OCI-LY7 (cell line): ENCODE measurements at regions not wholly inside any gene's neighbourhood (a gene's known extent, or its start where the extent isn't known, plus 50 kb on each side); places are given as distances from the start of the nearest gene placed in this dataset.

ENCODE experiments used
- BruUV-seq: library from RNA; stranded (reverse); fragments of 400-500 nt; replicated peaks from 2 replicates; lab custom pipeline; 2021; lab: Mats Ljungman, UMichigan
- CTCF ChIA-PET: fragments of 300-600 bp; sonication (Branson Sonifier 250); formaldehyde crosslinking; loops from one replicate; lab custom pipeline; 2022; ENCODE audit warnings: antibody characterized with exemption; ENCODE audit not compliant: unreplicated experiment; lab: Charles Lee
- POLR2A ChIA-PET: fragments of 300-600 bp; sonication (Branson Sonifier 250); formaldehyde crosslinking; loops from one replicate; lab custom pipeline; 2022; ENCODE audit warnings: antibody characterized with exemption; lab: Charles Lee
- DNase-seq: peaks from one replicate; pipeline ENCODE4 v3.0.0-alpha.2; 2015; ENCODE audit warnings: low spot score
- H2AFZ ChIP-seq: fragments of 200-600 bp; sonication (generic), shearing (Covaris generic); 2 replicates; pipeline ENCODE4 v1.6.1; 2014; ENCODE audit warnings: mild to moderate bottlenecking, antibody characterized with exemption, low read length, moderate library complexity
- H3K27ac ChIP-seq: fragments of 200-600 bp; sonication (generic); 2 replicates; pipeline ENCODE4 v1.5.1; 2014; ENCODE audit warnings: mixed run types, low read depth, mild to moderate bottlenecking, moderate library complexity, low read length, inconsistent platforms; ENCODE audit not compliant: poor library complexity, severe bottlenecking
- H3K36me3 ChIP-seq: fragments of 200-600 bp; sonication (generic); 2 replicates; pipeline ENCODE4 v1.6.1; 2014; ENCODE audit warnings: mild to moderate bottlenecking, antibody characterized with exemption, low read length, moderate library complexity, mixed read lengths; ENCODE audit not compliant: insufficient read depth
- H3K4me1 ChIP-seq: fragments of 200-600 bp; sonication (generic); 2 replicates; pipeline ENCODE4 v1.5.1; 2014; ENCODE audit warnings: mild to moderate bottlenecking, low read length; ENCODE audit not compliant: insufficient read depth, poor library complexity, severe bottlenecking
- H3K4me2 ChIP-seq: fragments of 200-600 bp; sonication (generic); 2 replicates; pipeline ENCODE4 v1.6.1; 2014; ENCODE audit warnings: mild to moderate bottlenecking, low read length
- H3K4me3 ChIP-seq: fragments of 200-600 bp; sonication (generic); 2 replicates; pipeline ENCODE4 v1.5.1; 2014; ENCODE audit warnings: mild to moderate bottlenecking, low read depth, low read length; ENCODE audit not compliant: poor library complexity, severe bottlenecking
- H3K79me2 ChIP-seq: fragments of 200-600 bp; sonication (generic); 2 replicates; pipeline ENCODE4 v1.6.1; 2016; ENCODE audit warnings: low read depth, mild to moderate bottlenecking, low read length, moderate library complexity, mixed read lengths; ENCODE audit not compliant: insufficient read depth
- H3K9me2 ChIP-seq: fragments of 200-600 bp; sonication (generic); 2 replicates; pipeline ENCODE4 v1.6.1; 2016; ENCODE audit warnings: mild to moderate bottlenecking, low read length, mixed read lengths; ENCODE audit not compliant: insufficient read depth
- H3K9me3 ChIP-seq: fragments of 200-600 bp; sonication (generic); 2 replicates; pipeline ENCODE4 v1.6.1; 2014; ENCODE audit warnings: mild to moderate bottlenecking, mixed run types, low read length, mixed read lengths
- H4K20me1 ChIP-seq: fragments of 200-600 bp; sonication (generic); 2 replicates; pipeline ENCODE4 v1.6.1; 2014; ENCODE audit warnings: mild to moderate bottlenecking, antibody characterized with exemption, low read length, moderate library complexity, mixed read lengths; ENCODE audit not compliant: insufficient read depth
- EZH2phosphoT487 ChIP-seq: fragments of 200-600 bp; sonication (generic); IDR thresholded peaks from 2 replicates; pipeline ENCODE4 v1.6.1; 2018; ENCODE audit warnings: low read depth, borderline replicate concordance, mild to moderate bottlenecking, mixed run types, antibody characterized with exemption, low read length, moderate library complexity, mixed read lengths
- intact Hi-C: fragments of 100-400 bp; cut with micrococcal nuclease; formaldehyde crosslinking; loops from one replicate; pipeline ENCODE4 v1.10.0; 2022; ENCODE audit not compliant: unreplicated experiment
- TF ChIP-seq, protein P1 (sequence below): fragments of 200-600 bp; sonication (generic); conservative IDR thresholded peaks from 2 replicates; pipeline ENCODE4 v1.5.1; 2014; ENCODE audit warnings: mild to moderate bottlenecking, antibody characterized with exemption, low read length, moderate library complexity, mixed read lengths

DNA sequence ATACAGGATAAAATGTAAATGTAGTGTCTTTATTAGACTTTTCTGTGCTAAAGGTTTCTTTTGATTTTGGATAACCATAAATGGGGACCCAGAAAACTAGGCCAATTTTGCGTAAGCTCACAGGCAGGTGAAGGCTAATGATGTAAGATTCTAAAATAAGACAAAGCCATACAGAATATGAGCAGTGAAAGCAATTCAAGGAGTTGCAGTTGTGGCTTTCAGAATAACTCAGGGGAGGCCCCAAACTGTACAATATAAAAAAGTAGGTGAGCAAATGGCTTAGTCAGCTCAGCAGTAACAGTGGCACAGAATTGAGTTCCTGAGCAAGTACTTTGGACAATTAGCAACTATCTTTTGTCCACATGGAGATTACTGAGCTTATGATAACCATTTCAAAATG is 81.7 kb upstream of the NRP1 start:
- no peak overlapping the region for H3K4me3 ChIP-seq
- BruUV-seq, result no TSS peak
- H2AFZ ChIP-seq, result no peak overlapping the region
- no peak for DNase-seq
- H3K4me2 ChIP-seq, result no peak overlapping the region
- no peaks in the 10 kb centered on the region for H3K9me3 ChIP-seq
- POLR2A ChIA-PET, result no interaction called here
- intact Hi-C loops, result no loop called here
- H3K79me2 ChIP-seq, result no peaks in the 10 kb centered on the region
- no peak overlapping the region for H3K27ac ChIP-seq
- TF ChIP-seq, protein P1, sequence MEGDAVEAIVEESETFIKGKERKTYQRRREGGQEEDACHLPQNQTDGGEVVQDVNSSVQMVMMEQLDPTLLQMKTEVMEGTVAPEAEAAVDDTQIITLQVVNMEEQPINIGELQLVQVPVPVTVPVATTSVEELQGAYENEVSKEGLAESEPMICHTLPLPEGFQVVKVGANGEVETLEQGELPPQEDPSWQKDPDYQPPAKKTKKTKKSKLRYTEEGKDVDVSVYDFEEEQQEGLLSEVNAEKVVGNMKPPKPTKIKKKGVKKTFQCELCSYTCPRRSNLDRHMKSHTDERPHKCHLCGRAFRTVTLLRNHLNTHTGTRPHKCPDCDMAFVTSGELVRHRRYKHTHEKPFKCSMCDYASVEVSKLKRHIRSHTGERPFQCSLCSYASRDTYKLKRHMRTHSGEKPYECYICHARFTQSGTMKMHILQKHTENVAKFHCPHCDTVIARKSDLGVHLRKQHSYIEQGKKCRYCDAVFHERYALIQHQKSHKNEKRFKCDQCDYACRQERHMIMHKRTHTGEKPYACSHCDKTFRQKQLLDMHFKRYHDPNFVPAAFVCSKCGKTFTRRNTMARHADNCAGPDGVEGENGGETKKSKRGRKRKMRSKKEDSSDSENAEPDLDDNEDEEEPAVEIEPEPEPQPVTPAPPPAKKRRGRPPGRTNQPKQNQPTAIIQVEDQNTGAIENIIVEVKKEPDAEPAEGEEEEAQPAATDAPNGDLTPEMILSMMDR, result no peak
- TF ChIP-seq EZH2phosphoT487, result no peak
- H3K4me1 ChIP-seq, result no peaks in the 10 kb centered on the region
- no peaks in the 10 kb centered on the region for H4K20me1 ChIP-seq
- no peaks in the 10 kb centered on the region for H3K9me2 ChIP-seq
- H3K36me3 ChIP-seq, result no peaks in the 10 kb centered on the region
- CTCF ChIA-PET, result no interaction called here

DNA sequence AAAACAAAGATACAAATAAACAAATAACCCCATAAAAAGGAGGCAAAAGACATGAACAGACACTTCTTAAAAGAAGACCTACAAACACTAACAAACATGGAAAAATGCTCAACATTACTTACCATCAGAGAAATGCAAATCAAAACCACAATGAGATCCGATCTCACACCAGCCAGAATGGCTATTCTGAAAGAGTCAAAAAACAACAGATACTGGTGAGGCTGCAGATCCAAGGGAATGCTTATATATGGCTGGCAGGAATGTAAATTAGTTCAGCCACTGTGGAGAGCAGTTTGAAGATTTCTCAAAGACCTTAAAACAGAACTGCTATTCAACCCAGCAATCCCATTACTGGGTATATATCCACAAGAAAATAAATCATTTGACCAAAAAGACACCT is 80.4 kb upstream of the NRP1 start:
- H3K4me1 ChIP-seq, result no peaks in the 10 kb centered on the region
- ChIA-PET CTCF (no interaction called here), POLR2A (no interaction called here)
- no peak overlapping the region for H3K4me3 ChIP-seq
- H3K9me3 ChIP-seq, result no peaks in the 10 kb centered on the region
- DNase-seq, result no peak
- TF ChIP-seq EZH2phosphoT487, result no peak
- TF ChIP-seq, protein P1, result no peak
- H4K20me1 ChIP-seq, result no peaks in the 10 kb centered on the region
- H3K4me2 ChIP-seq, result no peak overlapping the region
- no peak overlapping the region for H3K27ac ChIP-seq
- H3K9me2 ChIP-seq, result no peaks in the 10 kb centered on the region
- intact Hi-C loops, result no loop called here
- H3K79me2 ChIP-seq, result no peaks in the 10 kb centered on the region
- no peaks in the 10 kb centered on the region for H3K36me3 ChIP-seq
- H2AFZ ChIP-seq, result no peak overlapping the region
- no TSS peak for BruUV-seq

DNA sequence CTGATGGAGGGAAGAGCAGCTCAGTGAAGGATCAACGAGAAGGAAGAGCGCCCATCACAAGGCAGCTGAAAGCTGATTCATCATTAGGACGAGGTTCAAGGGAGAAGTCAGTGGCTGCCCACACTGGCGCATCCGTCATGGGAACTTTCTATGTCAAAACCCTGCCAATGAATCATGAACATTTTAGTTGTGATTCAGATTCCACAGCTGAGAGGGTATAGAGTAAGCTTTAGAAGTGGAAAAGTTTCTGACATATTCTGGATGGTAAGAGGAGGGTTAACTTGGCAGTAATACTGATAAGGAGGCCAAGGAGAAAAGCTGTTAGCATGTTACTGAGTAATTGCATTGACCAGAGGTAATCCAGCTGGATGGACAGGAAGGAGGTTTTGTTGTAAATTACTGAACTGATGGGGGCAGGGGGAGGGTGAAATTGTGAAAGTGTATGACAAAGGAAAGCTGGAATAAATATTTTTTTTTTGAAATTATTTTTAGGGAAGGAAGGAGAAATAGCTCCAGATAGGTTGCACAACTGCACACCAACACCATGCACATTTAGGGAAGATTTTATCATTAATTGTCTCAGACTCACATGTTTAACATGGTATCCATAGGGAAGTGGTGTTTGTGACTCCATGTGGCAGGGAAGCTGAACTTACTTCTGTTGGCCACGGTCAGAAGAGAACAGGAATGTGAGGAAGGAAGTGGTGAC is 78.3 kb upstream of the NRP1 start:
- DNase-seq, result no peak

More for the DNA sequence above, 78.3 kb upstream of the NRP1 start:
- Histone ChIP-seq H3K4me1 (no peaks in the 10 kb centered on the region), H3K9me3 (no peaks in the 10 kb centered on the region), H3K79me2 (no peaks in the 10 kb centered on the region), H3K36me3 (no peaks in the 10 kb centered on the region), H2AFZ (no peak overlapping the region), H4K20me1 (no peaks in the 10 kb centered on the region), H3K4me3 (no peak overlapping the region), H3K4me2 (no peak overlapping the region), H3K9me2 (no peaks in the 10 kb centered on the region), H3K27ac (no peak overlapping the region)
- TF ChIP-seq, protein P1, result no peak
- no peak for TF ChIP-seq EZH2phosphoT487
- intact Hi-C loops, result no loop called here
- POLR2A ChIA-PET, result interaction anchor here (1.6 kb wide), 1 partner anchor 17 kb away, joined by 3 read pairs; no protein-coding TSS in a partner anchor
- CTCF ChIA-PET, result interaction anchor here (0.5 kb wide), 1 partner anchor 137 kb away, joined by 3 read pairs; no protein-coding TSS in a partner anchor
- BruUV-seq, result no TSS peak
